ENCODE measurements at regions not wholly inside any gene's neighbourhood (a gene's known extent, or its start where the extent isn't known, plus 50 kb on each side); places are given as distances from the start of the nearest gene placed in this dataset.

GRCh38 chr9:99681113-99681512, 140.6 kb upstream of the NR4A3 start:
- TF ChIP-seq NRF1 (IDR thresholded peaks at IDR 0.05; ENCODE audit: low read depth, low read length) (no peak), CTCF (IDR thresholded peaks at IDR 0.05) (no peak), EZH2phosphoT487 (IDR thresholded peaks at IDR 0.05; ENCODE audit: borderline replicate concordance, low read depth) (no peak), NFIC (IDR thresholded peaks at IDR 0.05; ENCODE audit: borderline replicate concordance) (no peak), RAD21 (IDR thresholded peaks at IDR 0.05; ENCODE audit: low read length) (no peak), FOXM1 (IDR thresholded peaks at IDR 0.05; ENCODE audit: low read depth) (no peak), GABPA (IDR thresholded peaks at IDR 0.05; ENCODE audit: low read depth) (no peak), EP300 (IDR thresholded peaks at IDR 0.05; ENCODE audit: borderline replicate concordance in 1 of 2, low read depth in 1 of 2, low read length in 1 of 2) (no peak)
- TF ChIP-seq, protein P1, sequence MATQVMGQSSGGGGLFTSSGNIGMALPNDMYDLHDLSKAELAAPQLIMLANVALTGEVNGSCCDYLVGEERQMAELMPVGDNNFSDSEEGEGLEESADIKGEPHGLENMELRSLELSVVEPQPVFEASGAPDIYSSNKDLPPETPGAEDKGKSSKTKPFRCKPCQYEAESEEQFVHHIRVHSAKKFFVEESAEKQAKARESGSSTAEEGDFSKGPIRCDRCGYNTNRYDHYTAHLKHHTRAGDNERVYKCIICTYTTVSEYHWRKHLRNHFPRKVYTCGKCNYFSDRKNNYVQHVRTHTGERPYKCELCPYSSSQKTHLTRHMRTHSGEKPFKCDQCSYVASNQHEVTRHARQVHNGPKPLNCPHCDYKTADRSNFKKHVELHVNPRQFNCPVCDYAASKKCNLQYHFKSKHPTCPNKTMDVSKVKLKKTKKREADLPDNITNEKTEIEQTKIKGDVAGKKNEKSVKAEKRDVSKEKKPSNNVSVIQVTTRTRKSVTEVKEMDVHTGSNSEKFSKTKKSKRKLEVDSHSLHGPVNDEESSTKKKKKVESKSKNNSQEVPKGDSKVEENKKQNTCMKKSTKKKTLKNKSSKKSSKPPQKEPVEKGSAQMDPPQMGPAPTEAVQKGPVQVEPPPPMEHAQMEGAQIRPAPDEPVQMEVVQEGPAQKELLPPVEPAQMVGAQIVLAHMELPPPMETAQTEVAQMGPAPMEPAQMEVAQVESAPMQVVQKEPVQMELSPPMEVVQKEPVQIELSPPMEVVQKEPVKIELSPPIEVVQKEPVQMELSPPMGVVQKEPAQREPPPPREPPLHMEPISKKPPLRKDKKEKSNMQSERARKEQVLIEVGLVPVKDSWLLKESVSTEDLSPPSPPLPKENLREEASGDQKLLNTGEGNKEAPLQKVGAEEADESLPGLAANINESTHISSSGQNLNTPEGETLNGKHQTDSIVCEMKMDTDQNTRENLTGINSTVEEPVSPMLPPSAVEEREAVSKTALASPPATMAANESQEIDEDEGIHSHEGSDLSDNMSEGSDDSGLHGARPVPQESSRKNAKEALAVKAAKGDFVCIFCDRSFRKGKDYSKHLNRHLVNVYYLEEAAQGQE (IDR thresholded peaks at IDR 0.05; ENCODE audit: low read depth, low read length) = no peak
- TF ChIP-seq, protein P2, sequence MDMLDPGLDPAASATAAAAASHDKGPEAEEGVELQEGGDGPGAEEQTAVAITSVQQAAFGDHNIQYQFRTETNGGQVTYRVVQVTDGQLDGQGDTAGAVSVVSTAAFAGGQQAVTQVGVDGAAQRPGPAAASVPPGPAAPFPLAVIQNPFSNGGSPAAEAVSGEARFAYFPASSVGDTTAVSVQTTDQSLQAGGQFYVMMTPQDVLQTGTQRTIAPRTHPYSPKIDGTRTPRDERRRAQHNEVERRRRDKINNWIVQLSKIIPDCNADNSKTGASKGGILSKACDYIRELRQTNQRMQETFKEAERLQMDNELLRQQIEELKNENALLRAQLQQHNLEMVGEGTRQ (IDR thresholded peaks at IDR 0.05; ENCODE audit: borderline replicate concordance, low read depth, low read length) = no peak
